ENCODE measurements at regions not wholly inside any gene's neighbourhood (a gene's known extent, or its start where the extent isn't known, plus 50 kb on each side); places are given as distances from the start of the nearest gene placed in this dataset.
A peak's percentile ranks its signal among the peaks of the same experiment; 100 is the strongest.
"Not testable (repeated sequence)": the region's sequence is repeated elsewhere in the genome, so short reads cannot be mapped to it uniquely, and the experiment has no call there.

- DNase-seq = no peak
Measured at GRCh38 chr22:23393721-23394320, 186.3 kb downstream of the IGLL1 start.

DNA sequence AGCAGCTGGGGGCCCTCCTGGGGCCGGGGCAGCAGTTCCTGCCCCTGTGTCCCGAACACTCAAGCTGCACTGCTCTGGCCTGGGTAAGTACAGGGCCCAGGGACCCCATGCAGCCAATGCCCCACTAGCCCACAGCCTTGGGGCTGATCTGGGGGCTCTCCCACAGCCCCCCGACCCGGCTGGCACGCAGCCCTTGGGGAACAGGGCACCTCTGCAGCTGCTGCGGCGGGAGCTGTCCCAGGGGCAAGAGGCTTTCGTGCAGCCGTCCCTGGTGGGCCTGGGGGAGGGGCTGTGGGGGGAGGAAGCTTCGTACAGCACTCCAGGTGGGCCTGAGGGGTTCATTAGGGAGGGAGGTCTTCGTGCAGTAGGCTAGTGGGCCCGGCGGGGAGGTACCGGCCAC, 186.9 kb downstream of the IGLL1 start:
- DNase-seq = not testable (repeated sequence)

DNA sequence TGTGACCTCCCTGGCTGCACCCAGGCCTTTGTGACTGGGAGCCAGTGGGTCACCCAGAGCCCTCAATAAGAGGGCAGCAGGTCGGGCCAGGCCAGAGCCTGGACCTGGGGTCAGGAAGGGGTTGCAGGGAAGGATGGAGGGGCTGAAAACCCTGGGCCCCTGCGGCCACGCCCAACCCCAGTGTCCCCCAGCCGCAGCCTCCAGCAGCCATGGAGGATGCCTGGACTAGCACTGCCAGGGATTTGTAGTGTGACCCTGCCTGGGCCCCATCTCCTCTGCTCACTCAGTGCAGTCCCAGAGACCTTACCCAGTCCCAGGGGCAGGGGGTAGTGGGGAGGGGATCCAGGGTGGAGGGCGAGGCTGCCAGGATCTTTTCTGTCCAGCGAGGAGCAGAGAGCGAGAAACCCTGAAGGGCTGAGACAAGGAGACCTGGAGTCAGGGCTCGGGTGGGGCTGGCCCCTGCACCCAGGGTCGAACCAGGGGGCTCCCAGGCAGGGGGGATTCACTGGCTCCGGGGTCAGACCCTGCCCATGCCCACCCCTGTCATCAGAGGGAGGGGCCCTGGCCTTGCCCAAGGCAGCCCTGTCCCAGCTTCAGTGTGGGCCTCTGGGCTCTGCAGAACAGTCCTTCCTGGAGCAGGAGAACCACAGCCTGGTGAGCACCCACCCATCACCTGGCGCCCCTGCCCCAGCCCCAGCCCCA, 187.5 kb downstream of the IGLL1 start:
- no peak for DNase-seq

- DNase-seq = no peak
Measured at GRCh38 chr22:23391022-23391421, 189.1 kb downstream of the IGLL1 start.

DNA sequence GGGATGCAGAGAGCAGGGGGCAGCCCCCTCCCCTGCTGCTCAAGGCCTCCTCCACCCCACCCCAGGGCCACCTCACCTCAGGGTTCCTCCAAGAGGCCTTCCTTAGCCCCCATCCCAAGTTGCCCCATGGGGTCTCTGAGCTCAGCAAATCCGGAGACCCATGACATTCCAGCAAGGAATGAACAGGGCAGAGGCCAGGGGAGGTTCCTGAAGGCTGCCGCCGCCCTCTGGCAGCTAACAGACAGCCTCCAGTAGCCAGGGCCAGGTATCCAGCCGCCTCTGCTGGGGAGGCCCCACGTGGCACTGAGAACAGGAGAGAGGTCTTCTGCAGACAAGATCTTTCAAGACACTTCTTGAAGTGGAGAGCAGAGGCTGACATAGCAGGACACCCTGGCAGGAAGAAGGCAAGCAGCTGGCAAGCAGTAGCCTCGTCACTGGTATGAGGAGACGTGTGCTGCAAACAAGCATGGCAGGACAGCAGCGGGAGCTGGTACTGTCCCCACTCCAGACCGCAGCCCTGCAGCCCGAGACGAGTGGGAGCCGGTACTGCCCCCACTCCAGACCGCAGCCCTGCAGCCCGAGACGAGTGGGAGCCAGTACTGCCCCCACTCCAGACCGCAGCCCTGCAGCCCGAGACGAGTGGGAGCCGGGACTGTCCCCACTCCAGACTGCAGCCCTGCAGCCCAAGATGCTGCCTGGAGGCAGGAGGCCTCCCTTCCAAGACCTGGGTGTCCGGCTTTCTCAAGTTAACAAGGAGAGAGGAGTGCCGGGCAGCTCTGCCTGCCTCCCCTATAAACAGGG, 190.6 kb downstream of the IGLL1 start:
- no peak for DNase-seq

- no peak for DNase-seq
Measured at GRCh38 chr22:23388517-23388890, 191.6 kb downstream of the IGLL1 start.

GRCh38 chr22:23387827-23388516, 192.1 kb downstream of the IGLL1 start:
- no peak for DNase-seq

- DNase-seq = no peak
Measured at GRCh38 chr22:23386822-23387580, 193.1 kb downstream of the IGLL1 start.

DNA sequence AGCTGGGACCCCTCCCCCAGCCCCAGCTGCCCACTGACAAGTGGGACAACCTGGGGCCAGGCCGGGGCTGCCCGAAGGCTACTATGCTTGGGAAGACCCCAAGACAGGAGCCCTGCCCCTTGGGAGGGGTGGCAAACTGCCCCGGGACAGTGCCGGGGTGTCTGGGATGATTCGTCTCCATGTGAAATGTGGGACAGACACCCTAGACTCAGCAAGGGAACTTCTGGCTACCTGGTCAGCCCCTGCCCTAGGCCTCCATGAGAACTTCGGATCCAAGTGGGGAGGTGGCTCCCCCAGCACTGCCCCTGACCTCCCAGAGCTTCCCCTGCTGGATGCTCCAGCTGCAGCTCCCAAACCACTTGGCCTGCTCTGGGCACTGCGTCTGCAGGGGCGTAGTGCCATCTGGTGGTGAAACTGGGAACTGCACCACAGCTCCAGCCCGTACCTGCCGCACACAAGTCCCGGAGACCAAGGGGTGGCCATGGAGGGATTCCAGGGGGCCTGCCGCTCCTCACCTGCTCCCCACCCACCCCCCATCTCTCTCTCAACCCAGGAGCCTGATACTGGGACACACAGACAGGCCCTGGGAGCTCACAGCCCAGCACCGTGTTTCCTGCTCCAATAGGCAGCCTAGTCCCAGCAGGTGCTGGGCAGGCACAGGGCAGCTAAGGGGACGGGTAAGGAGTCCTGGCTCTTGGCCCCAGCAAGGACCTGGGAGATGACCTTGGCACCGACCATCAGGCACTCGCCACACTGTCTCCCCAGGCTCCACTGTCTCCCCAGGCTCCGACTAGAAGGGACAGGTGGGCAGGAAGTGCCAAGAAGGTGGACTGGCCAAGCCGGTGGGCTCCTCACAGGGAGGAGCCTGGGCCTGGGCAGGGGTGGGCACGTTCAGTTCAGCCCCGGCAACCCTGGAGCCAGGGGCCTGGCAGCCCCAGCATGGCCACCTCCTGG, 194.1 kb downstream of the IGLL1 start:
- DNase-seq = peak; percentile 75

GRCh38 chr22:23384923-23385677, 195.0 kb downstream of the IGLL1 start:
- no peak for DNase-seq

DNA sequence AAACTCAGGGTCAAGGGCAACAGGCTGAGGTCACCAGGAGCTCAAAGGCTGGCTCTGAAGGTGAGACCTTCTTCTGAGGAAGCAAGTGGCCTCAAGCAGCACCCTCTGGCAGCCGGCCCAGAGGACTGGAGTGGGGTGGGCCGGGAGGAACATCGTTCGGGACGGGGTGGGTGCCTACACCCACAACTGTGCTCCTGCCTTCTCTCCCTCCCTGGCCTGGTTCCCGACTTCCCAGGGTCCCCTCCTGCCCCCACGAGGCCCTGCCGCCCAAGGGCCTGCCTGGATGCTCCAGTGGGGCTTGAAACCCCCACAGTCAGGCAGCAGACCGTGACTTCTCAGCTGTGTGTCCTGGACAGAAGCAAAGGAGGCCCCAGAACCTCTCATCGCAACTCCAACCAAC, 195.7 kb downstream of the IGLL1 start:
- no peak for DNase-seq

DNA sequence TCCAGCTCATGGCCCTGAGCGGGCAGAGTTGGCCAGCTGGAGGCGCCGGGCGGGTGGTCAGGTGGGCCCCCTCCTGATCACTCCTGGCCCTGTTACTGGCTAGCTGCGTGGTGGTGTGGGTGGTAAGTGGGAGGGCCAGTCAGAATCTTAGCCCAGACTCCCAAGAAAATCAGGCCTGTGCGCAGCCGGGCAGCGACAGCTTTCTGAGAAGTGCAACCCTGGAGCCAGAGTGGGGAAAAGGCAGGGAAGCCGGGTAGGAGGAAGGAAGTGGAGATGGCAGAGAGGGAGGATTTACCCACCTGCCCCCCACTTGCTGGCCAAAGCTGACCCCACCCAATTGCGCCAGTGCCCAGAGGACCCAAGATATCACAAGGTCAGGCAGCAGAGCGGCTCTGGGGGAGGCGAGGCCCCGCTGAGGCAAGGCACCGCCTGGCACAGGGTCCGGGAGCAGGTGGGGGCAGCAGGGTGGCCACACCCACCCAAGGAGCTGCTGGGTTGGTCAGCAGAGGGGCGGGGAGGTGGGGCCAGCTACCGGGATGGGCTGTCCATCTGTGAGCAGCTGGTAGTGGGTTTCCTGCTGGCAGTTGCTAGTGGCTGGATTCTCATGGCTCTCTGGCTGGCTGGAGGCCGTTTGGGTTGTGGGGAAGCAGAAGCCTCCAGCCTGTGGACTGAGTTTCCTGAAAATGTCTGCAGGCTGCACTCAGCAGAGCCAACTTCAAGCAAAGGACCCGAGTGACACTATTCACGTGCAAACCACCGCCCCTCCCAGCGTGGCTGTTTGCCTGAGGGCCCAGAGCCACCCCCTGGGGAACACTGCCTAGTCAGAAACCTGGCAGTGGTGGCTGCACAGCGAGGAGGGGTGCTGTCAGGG, 196.4 kb downstream of the IGLL1 start:
- peak; percentile 64 for DNase-seq

DNA sequence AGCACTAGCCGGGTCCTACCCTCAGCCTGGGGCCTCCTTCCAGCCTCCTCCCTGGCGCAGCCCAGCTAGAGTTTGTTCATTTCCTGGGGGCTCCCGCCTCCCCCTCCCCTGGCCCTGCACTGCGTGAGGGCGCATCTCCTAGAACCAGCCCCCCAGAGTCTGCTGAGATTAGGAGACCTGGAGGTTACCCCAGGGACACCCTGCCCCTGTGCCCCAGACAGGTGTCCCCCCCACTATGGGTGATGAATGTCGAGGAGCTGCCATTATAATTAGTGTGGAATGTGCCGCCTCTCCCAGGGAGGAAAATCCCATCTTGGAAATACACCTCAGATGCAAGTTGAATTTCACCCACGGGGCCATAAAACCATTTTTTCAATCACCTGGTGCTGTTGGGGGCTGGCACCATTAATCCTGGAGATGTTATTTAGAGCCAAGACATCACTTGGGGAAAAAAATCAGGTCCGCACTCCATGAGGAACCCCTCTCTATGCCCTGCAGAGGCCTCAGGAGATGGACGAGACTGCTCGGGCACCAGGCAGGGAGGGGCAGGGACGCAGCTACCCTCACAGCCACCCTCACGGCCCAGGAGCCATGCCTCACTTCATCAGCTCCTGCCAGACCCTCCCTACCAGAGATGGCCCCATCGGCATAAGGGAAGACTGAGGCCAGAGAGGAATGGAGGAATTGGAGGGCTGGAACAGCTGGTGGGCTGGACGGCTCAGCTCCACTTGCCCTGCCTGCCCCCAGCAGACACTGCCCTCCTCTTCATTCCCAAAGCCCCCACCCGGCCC, 197.5 kb downstream of the IGLL1 start:
- no peak for DNase-seq

DNA sequence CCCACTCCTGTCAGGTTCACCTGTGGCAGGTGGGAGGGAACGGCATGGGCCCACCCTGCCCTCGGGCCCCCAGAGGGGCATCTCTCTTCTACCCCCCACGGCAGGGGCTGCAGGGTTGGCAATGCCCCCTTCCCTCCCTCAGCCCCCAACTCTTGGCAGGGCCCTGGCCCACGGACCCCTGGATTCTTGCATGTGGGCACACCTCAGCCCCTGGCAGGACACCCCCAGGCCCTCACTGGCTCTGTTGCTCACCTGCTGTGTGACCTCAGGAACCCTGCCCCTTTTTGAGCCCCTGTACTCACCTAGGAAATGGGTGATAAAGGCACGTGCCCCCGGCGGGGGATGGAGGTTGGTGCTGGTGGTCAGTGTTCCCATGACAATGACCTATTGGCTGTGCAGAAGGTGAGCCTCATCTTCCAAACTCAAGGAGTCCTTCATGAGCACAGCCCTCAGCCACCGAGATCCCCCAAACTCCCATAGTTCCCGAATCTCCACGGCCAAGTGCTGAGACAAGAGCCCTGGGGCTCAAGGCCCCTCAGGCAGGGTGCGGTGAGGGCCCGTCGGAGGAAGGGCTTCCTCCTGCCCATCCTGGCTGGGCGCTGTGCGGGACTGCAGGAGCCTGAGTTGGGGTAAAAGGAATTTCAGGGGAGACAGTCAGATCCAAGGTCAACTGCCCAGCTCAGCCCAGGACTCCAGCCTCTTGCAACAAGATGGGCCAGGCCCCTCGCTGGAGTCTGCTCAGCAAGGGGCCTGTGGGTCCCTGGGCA, 198.2 kb downstream of the IGLL1 start:
- DNase-seq = no peak

DNA sequence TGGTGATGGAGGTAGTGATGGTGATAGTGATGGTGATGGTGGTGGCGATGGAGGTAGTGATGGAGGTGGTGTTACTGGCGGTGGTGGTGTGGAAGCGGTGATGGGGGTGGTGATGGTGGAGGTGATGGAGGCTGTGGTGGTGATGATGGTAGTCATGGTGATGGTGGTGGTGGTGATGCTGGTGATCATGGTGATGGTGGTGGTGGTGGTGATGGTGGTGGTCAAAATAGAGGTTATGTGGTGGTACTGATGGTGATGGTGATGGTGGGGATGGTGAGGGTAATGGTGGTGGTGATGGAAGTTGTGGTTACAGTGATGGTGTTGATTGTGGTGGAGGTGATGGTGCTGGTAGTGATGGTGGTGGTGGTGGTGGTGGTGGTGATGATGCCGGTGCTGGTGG, 199.2 kb downstream of the IGLL1 start:
- DNase-seq = no peak

GRCh38 chr22:23380230-23380573, 199.9 kb downstream of the IGLL1 start:
- no peak for DNase-seq

- DNase-seq = not testable (repeated sequence)
Measured at GRCh38 chr22:23379540-23380229, 199.4 kb downstream of the BCR start.

- DNase-seq = no peak
Measured at GRCh38 chr22:23377767-23378166, 197.5 kb downstream of the BCR start.

Measured in NCI-H82 (cell line).